ENCODE measurements at regions not wholly inside any gene's neighbourhood (a gene's known extent, or its start where the extent isn't known, plus 50 kb on each side); places are given as distances from the start of the nearest gene placed in this dataset.

- DNase-seq = no peak
- Histone ChIP-seq H3K4me3 (ENCODE audit: insufficient read depth, low read depth, low read length, poor library complexity, severe bottlenecking) (no peak overlapping the region), H3K9me3 (ENCODE audit: control insufficient read depth, low read length) (no peaks in the 10 kb centered on the region)
Observed at GRCh38 chr17:73929860-73930430, 273.5 kb upstream of the RPL38 start.

GRCh38 chr17:73932216-73932749 lies 271.2 kb upstream of the RPL38 start:
- no peak overlapping the region for H3K27ac ChIP-seq (ENCODE audit: insufficient read depth, low read length, poor library complexity, severe bottlenecking)
- H3K36me3 ChIP-seq (ENCODE audit: control insufficient read depth, insufficient read depth, low read length) = no peaks in the 10 kb centered on the region
- H3K9me3 ChIP-seq (ENCODE audit: control insufficient read depth, low read length) = no peaks in the 10 kb centered on the region
- no peak overlapping the region for H3K4me3 ChIP-seq (ENCODE audit: insufficient read depth, low read depth, low read length, poor library complexity, severe bottlenecking)
- H3K4me1 ChIP-seq (ENCODE audit: control insufficient read depth, insufficient read depth, low read length, poor library complexity, severe bottlenecking) = no peaks in the 10 kb centered on the region
- no peak for DNase-seq
- no peaks in the 10 kb centered on the region for H3K27me3 ChIP-seq (replicated peaks; ENCODE audit: control insufficient read depth, insufficient read depth, low read length, poor library complexity, severe bottlenecking)

More at GRCh38 chr17:73929860-73930430, 273.5 kb upstream of the RPL38 start:
- Histone ChIP-seq H3K4me1 (ENCODE audit: control insufficient read depth, insufficient read depth, low read length, poor library complexity, severe bottlenecking) (no peaks in the 10 kb centered on the region), H3K27me3 (replicated peaks; ENCODE audit: control insufficient read depth, insufficient read depth, low read length, poor library complexity, severe bottlenecking) (no peaks in the 10 kb centered on the region), H3K36me3 (ENCODE audit: control insufficient read depth, insufficient read depth, low read length) (no peaks in the 10 kb centered on the region), H3K27ac (ENCODE audit: insufficient read depth, low read length, poor library complexity, severe bottlenecking) (no peak overlapping the region)

- H3K4me3 ChIP-seq (ENCODE audit: insufficient read depth, low read depth, low read length, poor library complexity, severe bottlenecking) = no peak overlapping the region
- H3K27ac ChIP-seq (ENCODE audit: insufficient read depth, low read length, poor library complexity, severe bottlenecking) = no peak overlapping the region
- no peaks in the 10 kb centered on the region for H3K36me3 ChIP-seq (ENCODE audit: control insufficient read depth, insufficient read depth, low read length)
- H3K4me1 ChIP-seq (ENCODE audit: control insufficient read depth, insufficient read depth, low read length, poor library complexity, severe bottlenecking) = no peaks in the 10 kb centered on the region
- no peaks in the 10 kb centered on the region for H3K27me3 ChIP-seq (replicated peaks; ENCODE audit: control insufficient read depth, insufficient read depth, low read length, poor library complexity, severe bottlenecking)
- no peaks in the 10 kb centered on the region for H3K9me3 ChIP-seq (ENCODE audit: control insufficient read depth, low read length)
- DNase-seq = no peak
Observed at GRCh38 chr17:73933164-73933766, 270.2 kb upstream of the RPL38 start.

- Histone ChIP-seq H3K9me3 (ENCODE audit: control insufficient read depth, low read length) (no peaks in the 10 kb centered on the region), H3K27me3 (replicated peaks; ENCODE audit: control insufficient read depth, insufficient read depth, low read length, poor library complexity, severe bottlenecking) (no peaks in the 10 kb centered on the region), H3K4me3 (ENCODE audit: insufficient read depth, low read depth, low read length, poor library complexity, severe bottlenecking) (no peak overlapping the region), H3K36me3 (ENCODE audit: control insufficient read depth, insufficient read depth, low read length) (no peaks in the 10 kb centered on the region), H3K4me1 (ENCODE audit: control insufficient read depth, insufficient read depth, low read length, poor library complexity, severe bottlenecking) (no peaks in the 10 kb centered on the region), H3K27ac (ENCODE audit: insufficient read depth, low read length, poor library complexity, severe bottlenecking) (no peak overlapping the region)
- no peak for DNase-seq
Observed at GRCh38 chr17:73933871-73934270, 269.6 kb upstream of the RPL38 start.

- no peak overlapping the region for H3K27ac ChIP-seq (ENCODE audit: insufficient read depth, low read length, poor library complexity, severe bottlenecking)
- H3K4me1 ChIP-seq (ENCODE audit: control insufficient read depth, insufficient read depth, low read length, poor library complexity, severe bottlenecking) = no peaks in the 10 kb centered on the region
- H3K9me3 ChIP-seq (ENCODE audit: control insufficient read depth, low read length) = no peaks in the 10 kb centered on the region
- H3K27me3 ChIP-seq (replicated peaks; ENCODE audit: control insufficient read depth, insufficient read depth, low read length, poor library complexity, severe bottlenecking) = no peaks in the 10 kb centered on the region
- no peak overlapping the region for H3K4me3 ChIP-seq (ENCODE audit: insufficient read depth, low read depth, low read length, poor library complexity, severe bottlenecking)
- no peaks in the 10 kb centered on the region for H3K36me3 ChIP-seq (ENCODE audit: control insufficient read depth, insufficient read depth, low read length)
- no peak for DNase-seq
Observed at GRCh38 chr17:73934696-73935095, 268.8 kb upstream of the RPL38 start.

GRCh38 chr17:73936908-73937627 lies 266.4 kb upstream of the RPL38 start:
- Histone ChIP-seq H3K27me3 (replicated peaks; ENCODE audit: control insufficient read depth, insufficient read depth, low read length, poor library complexity, severe bottlenecking) (no peaks in the 10 kb centered on the region), H3K36me3 (ENCODE audit: control insufficient read depth, insufficient read depth, low read length) (no peaks in the 10 kb centered on the region), H3K4me3 (ENCODE audit: insufficient read depth, low read depth, low read length, poor library complexity, severe bottlenecking) (no peak overlapping the region), H3K9me3 (ENCODE audit: control insufficient read depth, low read length) (no peaks in the 10 kb centered on the region), H3K27ac (ENCODE audit: insufficient read depth, low read length, poor library complexity, severe bottlenecking) (no peak overlapping the region), H3K4me1 (ENCODE audit: control insufficient read depth, insufficient read depth, low read length, poor library complexity, severe bottlenecking) (no peaks in the 10 kb centered on the region)
- DNase-seq = no peak

- no peak for DNase-seq
- Histone ChIP-seq H3K9me3 (ENCODE audit: control insufficient read depth, low read length) (no peaks in the 10 kb centered on the region), H3K4me1 (ENCODE audit: control insufficient read depth, insufficient read depth, low read length, poor library complexity, severe bottlenecking) (no peaks in the 10 kb centered on the region), H3K27me3 (replicated peaks; ENCODE audit: control insufficient read depth, insufficient read depth, low read length, poor library complexity, severe bottlenecking) (no peaks in the 10 kb centered on the region), H3K4me3 (ENCODE audit: insufficient read depth, low read depth, low read length, poor library complexity, severe bottlenecking) (no peak overlapping the region), H3K36me3 (ENCODE audit: control insufficient read depth, insufficient read depth, low read length) (no peaks in the 10 kb centered on the region), H3K27ac (ENCODE audit: insufficient read depth, low read length, poor library complexity, severe bottlenecking) (no peak overlapping the region)
Observed at GRCh38 chr17:73938706-73939105, 264.8 kb upstream of the RPL38 start.

GRCh38 chr17:73939806-73940205 lies 263.7 kb upstream of the RPL38 start:
- Histone ChIP-seq H3K9me3 (ENCODE audit: control insufficient read depth, low read length) (no peaks in the 10 kb centered on the region), H3K27me3 (replicated peaks; ENCODE audit: control insufficient read depth, insufficient read depth, low read length, poor library complexity, severe bottlenecking) (no peaks in the 10 kb centered on the region), H3K27ac (ENCODE audit: insufficient read depth, low read length, poor library complexity, severe bottlenecking) (no peak overlapping the region), H3K4me3 (ENCODE audit: insufficient read depth, low read depth, low read length, poor library complexity, severe bottlenecking) (no peak overlapping the region), H3K36me3 (ENCODE audit: control insufficient read depth, insufficient read depth, low read length) (no peaks in the 10 kb centered on the region), H3K4me1 (ENCODE audit: control insufficient read depth, insufficient read depth, low read length, poor library complexity, severe bottlenecking) (no peaks in the 10 kb centered on the region)
- no peak for DNase-seq

- DNase-seq = no peak
- Histone ChIP-seq H3K4me1 (ENCODE audit: control insufficient read depth, insufficient read depth, low read length, poor library complexity, severe bottlenecking) (no peaks in the 10 kb centered on the region), H3K36me3 (ENCODE audit: control insufficient read depth, insufficient read depth, low read length) (no peaks in the 10 kb centered on the region), H3K27me3 (replicated peaks; ENCODE audit: control insufficient read depth, insufficient read depth, low read length, poor library complexity, severe bottlenecking) (no peaks in the 10 kb centered on the region), H3K27ac (ENCODE audit: insufficient read depth, low read length, poor library complexity, severe bottlenecking) (no peak overlapping the region), H3K4me3 (ENCODE audit: insufficient read depth, low read depth, low read length, poor library complexity, severe bottlenecking) (no peak overlapping the region), H3K9me3 (ENCODE audit: control insufficient read depth, low read length) (no peaks in the 10 kb centered on the region)
Observed at GRCh38 chr17:73940511-73940910, 263.0 kb upstream of the RPL38 start.

GRCh38 chr17:73941919-73942530 lies 261.5 kb upstream of the RPL38 start:
- DNase-seq = no peak
- Histone ChIP-seq H3K4me1 (ENCODE audit: control insufficient read depth, insufficient read depth, low read length, poor library complexity, severe bottlenecking) (no peaks in the 10 kb centered on the region), H3K9me3 (ENCODE audit: control insufficient read depth, low read length) (no peaks in the 10 kb centered on the region), H3K27me3 (replicated peaks; ENCODE audit: control insufficient read depth, insufficient read depth, low read length, poor library complexity, severe bottlenecking) (no peaks in the 10 kb centered on the region), H3K4me3 (ENCODE audit: insufficient read depth, low read depth, low read length, poor library complexity, severe bottlenecking) (no peak overlapping the region), H3K36me3 (ENCODE audit: control insufficient read depth, insufficient read depth, low read length) (no peaks in the 10 kb centered on the region), H3K27ac (ENCODE audit: insufficient read depth, low read length, poor library complexity, severe bottlenecking) (no peak overlapping the region)
